Upper lobe of right lung (tissue), 1 donor: ENCODE measurements at regions not wholly inside any gene's neighbourhood (a gene's known extent, or its start where the extent isn't known, plus 50 kb on each side); places are given as distances from the start of the nearest gene placed in this dataset.
A peak's percentile ranks its signal among the peaks of the same experiment; 100 is the strongest.
"Not testable (repeated sequence)": the region's sequence is repeated elsewhere in the genome, so short reads cannot be mapped to it uniquely, and the experiment has no call there.

Experiments
- ATAC-seq: fragments of 200-7000 bp; cut with Tn5 transposase; one replicate; pipeline ENCODE4 v1.9.1; 2020; ENCODE audit warnings: mild to moderate bottlenecking, moderate library complexity
- DNase-seq: peaks from one replicate; pipeline ENCODE4 v3.0.0-alpha.2; 2020
- H3K27ac ChIP-seq: fragments of 200-600 bp; one replicate; pipeline ENCODE4 v1.8.0; 2022
- H3K27me3 ChIP-seq: fragments of 200-600 bp; one replicate; pipeline ENCODE4 v1.8.0; 2022; ENCODE audit warnings: mild to moderate bottlenecking
- H3K36me3 ChIP-seq: fragments of 200-600 bp; one replicate; pipeline ENCODE4 v1.8.0; 2022
- H3K4me1 ChIP-seq: fragments of 200-600 bp; one replicate; pipeline ENCODE4 v1.8.0; 2022
- H3K4me3 ChIP-seq: fragments of 200-600 bp; one replicate; pipeline ENCODE4 v1.8.0; 2022; ENCODE audit warnings: mild to moderate bottlenecking
- H3K9me3 ChIP-seq: fragments of 200-600 bp; one replicate; pipeline ENCODE4 v1.8.0; 2022
- intact Hi-C: fragments of 100-400 bp; cut with DNase I; formaldehyde crosslinking; loops from one replicate; pipeline ENCODE4 v1.11.0; 2022
- donor health status: DM: no; HTN: yes; CAD: no; lungs with severe emphysema.

DNA sequence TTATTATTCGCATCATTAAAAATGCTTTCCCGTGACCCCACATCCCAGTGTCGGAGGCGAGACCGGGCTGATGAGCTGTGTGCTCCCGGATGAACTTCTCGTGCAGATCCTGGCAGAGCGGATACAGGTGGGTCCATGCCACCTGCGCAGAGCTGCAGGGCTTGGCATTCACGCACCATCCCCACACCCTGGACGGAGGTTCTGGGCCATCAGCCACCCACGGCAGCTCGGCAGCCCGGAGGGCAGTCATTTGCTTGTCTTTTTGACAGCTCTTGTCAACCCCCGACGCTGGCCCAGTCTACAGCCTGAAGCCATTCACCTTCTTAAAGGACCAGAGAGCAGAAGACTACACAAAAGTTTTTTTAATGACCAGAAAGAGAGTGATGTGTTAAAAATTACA lies 166.7 kb upstream of the NBPF12 start:
- ATAC-seq: not testable (repeated sequence)

DNA sequence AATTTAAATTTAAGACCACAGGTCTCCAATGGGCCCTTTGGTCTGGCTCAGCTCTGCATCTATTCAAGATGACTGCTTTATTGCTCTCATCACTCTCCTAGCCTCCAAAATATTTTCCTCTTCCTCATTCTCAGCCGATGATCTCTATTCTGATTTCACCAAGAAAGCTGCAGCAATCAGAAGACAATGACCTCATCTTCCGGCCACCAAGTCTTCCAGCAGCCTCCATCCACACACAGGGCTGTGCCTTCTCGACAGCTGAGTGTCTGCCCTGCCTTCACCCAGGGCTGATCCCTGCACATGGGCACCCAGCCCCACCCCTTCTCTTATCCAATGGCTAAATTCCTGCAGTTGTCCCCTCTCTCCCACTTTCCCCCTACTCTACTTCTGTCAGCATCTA lies 167.1 kb upstream of the NBPF12 start:
- ATAC-seq: peak; percentile 34
- DNase-seq, H3K36me3 ChIP-seq, H3K4me1 ChIP-seq, H3K27me3 ChIP-seq, H3K9me3 ChIP-seq, intact Hi-C loops, H3K4me3 ChIP-seq, H3K27ac ChIP-seq: not testable (repeated sequence)

More for the DNA sequence above, 166.7 kb upstream of the NBPF12 start:
- intact Hi-C loops, DNase-seq, H3K9me3 ChIP-seq, H3K4me3 ChIP-seq, H3K36me3 ChIP-seq, H3K4me1 ChIP-seq, H3K27me3 ChIP-seq, H3K27ac ChIP-seq: not testable (repeated sequence)

DNA sequence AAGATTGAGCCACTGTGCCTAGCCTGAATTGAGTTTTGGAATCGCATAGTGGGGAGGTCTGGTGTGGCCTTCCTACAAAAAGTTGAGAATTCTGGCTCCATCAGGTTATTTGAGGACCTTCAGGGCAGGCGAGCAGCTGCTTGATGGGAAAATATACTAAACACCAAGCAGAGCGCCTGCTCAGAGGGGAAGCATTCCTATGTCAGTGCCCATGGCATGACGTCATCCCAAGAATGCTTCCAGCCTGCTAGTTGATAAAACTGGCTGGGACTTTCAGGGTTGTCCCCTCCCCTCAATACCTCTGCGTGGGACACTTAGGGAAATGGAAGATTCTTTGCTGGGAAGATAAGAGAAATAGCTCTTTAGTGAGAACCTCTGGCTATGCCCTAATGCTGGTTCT lies 174.9 kb upstream of the NBPF12 start:
- H3K36me3 ChIP-seq, intact Hi-C loops, DNase-seq, H3K27me3 ChIP-seq, H3K4me3 ChIP-seq, H3K27ac ChIP-seq, H3K4me1 ChIP-seq, ATAC-seq, H3K9me3 ChIP-seq: not testable (repeated sequence)

DNA sequence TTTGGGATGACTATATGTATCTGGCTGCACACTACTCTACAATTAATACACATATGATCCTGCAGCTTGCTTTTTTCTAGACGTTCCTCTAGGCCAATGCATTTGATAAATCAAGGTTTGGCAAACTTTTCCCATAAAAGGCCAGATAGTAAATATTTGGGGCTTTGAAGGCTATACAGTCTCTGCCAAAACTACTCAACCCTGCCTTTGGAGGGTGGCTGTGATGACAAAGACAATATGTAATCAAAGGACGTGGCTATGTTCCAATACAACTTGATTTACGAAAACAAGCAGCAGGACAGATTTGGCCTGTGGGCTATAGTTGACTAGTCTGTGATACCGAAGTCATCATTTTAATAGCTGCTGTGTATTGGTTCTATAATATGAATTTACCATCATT lies 181.3 kb upstream of the NBPF12 start:
- ATAC-seq, H3K36me3 ChIP-seq, H3K4me1 ChIP-seq, H3K4me3 ChIP-seq, H3K27ac ChIP-seq, H3K9me3 ChIP-seq, H3K27me3 ChIP-seq, DNase-seq, intact Hi-C loops: not testable (repeated sequence)

DNA sequence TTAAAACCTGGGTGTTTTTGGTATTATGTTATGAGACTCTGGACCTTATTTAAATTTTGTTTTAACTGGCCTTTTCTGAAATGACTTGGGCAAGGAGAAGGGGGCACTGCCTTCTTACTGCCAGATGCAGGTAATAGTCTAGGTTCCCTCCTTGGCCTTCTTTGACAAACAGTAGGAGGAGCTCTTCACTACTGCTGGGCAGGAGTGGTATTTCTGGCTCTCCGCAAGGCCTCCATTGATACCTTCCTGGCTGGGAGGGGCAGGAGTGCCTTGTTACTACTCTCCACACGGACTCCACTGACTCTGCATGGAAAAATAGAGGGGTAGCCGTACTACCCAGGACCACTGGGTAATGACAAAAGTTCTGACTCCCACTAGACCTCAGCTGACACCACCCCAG lies 189.4 kb upstream of the NBPF12 start:
- H3K4me3 ChIP-seq, H3K4me1 ChIP-seq, H3K27me3 ChIP-seq, H3K27ac ChIP-seq, DNase-seq, H3K36me3 ChIP-seq, H3K9me3 ChIP-seq, intact Hi-C loops: not testable (repeated sequence)
- peak; percentile 37 for ATAC-seq

DNA sequence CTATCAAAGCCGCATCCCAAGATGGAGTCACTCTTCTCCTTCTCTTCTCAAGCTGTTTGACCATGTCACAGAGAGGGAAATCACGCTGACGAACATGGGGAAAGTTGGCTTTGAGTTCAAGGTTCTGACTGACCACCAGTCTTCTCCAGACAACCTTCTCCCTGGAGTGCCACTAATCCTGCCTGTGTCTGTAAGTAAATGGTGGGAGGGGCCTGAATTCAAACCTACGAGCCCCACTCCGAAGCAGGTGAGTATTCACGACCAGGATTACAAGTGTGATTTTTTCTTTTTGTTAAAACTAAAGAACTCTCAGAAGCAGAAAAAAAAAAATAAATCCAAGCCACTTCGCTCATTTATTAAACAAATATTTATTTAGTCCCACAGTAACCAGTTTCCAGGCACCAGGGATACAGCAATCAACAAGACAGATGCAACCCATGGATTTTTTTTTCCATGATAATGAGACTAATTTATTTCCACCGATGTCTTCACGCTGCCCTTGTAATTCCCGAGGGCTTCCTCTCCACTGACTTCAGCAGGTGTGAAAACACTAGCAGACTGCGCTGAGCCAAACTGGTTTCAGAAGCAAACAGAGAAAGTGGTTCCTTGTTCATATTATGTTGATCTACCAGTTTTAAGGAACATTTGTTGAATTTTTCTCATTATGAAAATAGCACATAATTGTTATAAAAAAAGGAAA lies 206.0 kb upstream of the NBPF12 start:
- H3K27ac ChIP-seq, DNase-seq, H3K36me3 ChIP-seq, H3K9me3 ChIP-seq, H3K4me3 ChIP-seq, intact Hi-C loops, H3K4me1 ChIP-seq, ATAC-seq, H3K27me3 ChIP-seq: not testable (repeated sequence)

DNA sequence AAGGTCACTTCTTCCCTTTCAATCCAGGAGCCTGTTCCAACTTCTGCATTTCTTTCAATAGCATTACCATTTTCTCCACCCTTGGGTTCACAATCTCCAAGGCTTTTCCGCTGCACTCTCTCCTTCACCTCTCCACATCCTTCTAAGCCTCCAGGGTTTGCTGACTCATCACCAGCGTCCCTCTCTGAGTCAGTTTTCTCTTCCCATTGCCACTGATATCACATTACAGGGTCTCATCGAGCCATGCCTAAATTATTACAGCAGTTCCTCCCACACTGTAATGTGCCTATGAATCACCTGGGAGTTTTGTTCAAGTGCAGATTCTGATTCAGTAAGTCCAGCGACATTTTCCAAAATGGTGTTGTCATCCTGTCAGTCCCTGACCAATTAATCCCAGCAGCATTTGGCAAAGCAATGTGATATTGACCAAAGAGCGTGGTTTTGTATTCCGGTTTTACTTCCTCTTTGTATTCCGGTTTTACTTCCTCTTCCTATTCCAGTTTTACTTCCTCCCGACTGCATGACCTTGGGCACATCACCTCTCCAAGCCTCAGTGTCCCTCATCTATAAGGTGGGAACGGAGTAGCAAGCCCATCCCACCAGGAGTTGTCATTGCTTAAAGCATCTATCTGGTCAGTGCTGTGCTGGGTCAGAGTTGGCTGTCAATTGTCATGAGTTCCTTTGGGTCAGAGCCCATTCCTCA lies 208.3 kb upstream of the NBPF12 start:
- DNase-seq, H3K4me1 ChIP-seq, H3K27me3 ChIP-seq, intact Hi-C loops, H3K27ac ChIP-seq, H3K4me3 ChIP-seq, H3K9me3 ChIP-seq, H3K36me3 ChIP-seq: not testable (repeated sequence)
- peak; percentile 47 for ATAC-seq

DNA sequence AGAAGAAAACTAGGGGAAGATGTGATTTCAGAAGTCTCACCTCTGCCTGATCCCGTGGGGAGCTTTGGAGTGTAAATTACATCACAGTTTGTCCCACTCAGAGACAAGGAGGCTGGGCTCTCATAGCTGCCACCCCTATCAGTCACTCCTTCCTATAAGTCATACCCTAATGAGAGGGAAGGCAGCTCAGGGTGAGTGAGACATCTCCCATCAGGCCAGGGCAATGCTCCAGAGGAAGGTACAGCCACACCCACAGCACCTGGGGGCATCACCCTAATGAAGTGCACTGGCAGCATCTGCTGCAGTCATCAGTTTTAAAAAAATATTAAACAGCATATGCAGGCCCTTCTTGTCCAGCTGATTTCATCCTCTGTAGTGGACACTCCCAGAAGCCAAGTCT lies 223.1 kb upstream of the NBPF12 start:
- H3K9me3 ChIP-seq, ATAC-seq, H3K36me3 ChIP-seq, intact Hi-C loops, H3K27ac ChIP-seq, H3K27me3 ChIP-seq, DNase-seq, H3K4me1 ChIP-seq, H3K4me3 ChIP-seq: not testable (repeated sequence)

DNA sequence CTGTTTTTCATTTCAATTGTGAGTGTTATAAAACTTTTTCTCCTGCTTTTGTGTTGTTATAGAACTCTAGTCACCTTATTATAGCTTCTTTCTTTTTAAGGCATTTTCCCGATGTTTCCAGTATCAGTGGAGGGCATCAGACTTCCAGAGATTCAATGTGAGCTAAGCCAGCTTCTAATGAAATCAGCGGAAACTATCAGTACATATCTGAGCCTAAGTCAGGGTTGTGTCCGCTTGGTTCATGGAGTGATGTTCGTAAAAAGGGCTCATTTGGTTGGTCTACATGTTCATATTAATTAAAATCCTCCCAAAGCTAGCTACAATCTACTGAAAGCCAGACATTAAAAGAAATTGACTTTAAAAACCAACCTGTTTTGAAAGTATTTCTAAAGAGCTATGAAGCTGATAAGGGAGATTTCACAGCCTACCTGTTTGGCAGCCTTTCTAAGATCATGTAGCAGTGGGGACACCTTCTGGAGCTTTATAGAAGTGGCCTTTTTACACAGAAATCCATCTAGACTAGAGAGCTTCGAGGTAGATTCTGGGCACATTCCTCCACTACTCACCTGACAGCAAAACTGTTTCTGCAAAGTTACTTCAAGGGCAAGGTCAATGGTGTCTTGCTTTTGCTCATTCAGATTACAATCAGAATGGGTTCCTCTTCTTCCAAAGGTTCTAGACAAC lies 227.1 kb upstream of the NBPF12 start:
- H3K27ac ChIP-seq, DNase-seq, H3K4me3 ChIP-seq, H3K27me3 ChIP-seq, H3K4me1 ChIP-seq, H3K9me3 ChIP-seq, H3K36me3 ChIP-seq, intact Hi-C loops: not testable (repeated sequence)
- peak; percentile 70 for ATAC-seq

DNA sequence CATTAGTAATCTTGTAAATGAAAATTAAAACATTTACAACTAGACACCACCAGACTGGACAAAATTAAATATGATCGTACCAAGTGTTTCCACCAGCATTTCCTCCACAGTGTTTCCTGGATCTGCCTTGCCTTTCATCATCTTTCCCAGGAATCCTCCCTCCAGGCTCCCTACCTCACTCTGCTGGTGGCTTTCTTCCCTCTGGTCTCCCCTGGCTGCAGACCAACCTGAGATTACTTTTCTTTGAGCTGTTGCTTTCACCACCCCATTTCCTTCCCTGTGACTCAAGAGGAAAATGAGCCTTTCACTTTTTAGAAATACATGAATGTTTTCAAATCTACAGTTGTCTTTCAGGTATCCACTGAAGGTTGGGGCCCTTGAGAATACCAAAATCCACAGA lies 228.8 kb upstream of the NBPF12 start:
- H3K36me3 ChIP-seq, H3K4me1 ChIP-seq, H3K9me3 ChIP-seq, H3K27ac ChIP-seq, H3K4me3 ChIP-seq, H3K27me3 ChIP-seq, ATAC-seq, intact Hi-C loops, DNase-seq: not testable (repeated sequence)

DNA sequence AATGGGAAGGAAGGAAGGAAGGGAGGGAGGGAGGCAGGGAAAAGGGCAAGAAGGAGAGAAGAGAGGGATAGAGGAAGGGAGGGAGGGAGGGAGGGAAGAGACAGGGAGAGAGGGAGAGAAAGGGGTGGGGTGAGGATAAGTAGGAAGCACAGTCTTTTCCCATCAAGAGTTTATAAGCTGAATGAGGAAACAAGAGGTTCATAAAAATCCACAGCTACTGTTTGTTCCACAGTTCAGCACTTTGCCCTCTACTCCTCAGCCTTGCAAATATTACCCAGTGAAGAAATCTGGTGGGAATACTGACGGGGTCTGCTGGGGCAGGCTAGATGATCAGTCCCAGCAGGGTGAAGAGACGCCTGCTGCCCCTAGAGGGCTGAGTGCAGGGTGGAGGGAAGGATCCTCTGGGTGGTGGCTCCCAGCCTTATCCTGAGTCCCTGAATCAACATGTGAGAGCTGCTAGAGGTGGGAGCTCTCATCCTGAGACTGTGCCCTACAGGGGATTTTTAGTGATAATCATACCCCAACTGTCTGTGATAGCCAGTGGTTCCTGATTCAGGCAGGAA lies 233.9 kb upstream of the NBPF12 start:
- H3K9me3 ChIP-seq, DNase-seq, H3K4me3 ChIP-seq, intact Hi-C loops, H3K27ac ChIP-seq, H3K36me3 ChIP-seq, H3K4me1 ChIP-seq, H3K27me3 ChIP-seq, ATAC-seq: not testable (repeated sequence)

DNA sequence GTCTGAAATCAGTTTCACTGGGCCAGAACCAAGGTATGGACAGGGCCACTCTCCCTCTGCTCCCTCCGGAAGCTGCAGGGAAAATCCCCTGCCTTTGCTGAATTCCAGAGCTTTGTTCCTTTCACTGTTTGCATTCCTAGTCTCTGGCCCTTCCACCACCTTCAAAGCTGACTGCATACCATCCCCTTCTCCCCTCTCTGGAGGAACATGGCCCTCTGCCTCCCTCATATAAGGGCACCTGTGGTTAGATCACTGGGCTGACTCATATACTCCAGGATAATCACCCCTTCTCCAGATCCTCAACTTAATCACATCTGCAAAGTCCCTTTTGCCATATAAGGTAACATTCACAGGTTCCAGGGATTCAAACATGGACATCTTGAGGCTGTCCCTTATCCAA lies 236.8 kb upstream of the NBPF12 start:
- H3K36me3 ChIP-seq, H3K4me1 ChIP-seq, intact Hi-C loops, H3K27ac ChIP-seq, DNase-seq, H3K4me3 ChIP-seq, H3K9me3 ChIP-seq, H3K27me3 ChIP-seq: not testable (repeated sequence)
- peak; percentile 7 for ATAC-seq

DNA sequence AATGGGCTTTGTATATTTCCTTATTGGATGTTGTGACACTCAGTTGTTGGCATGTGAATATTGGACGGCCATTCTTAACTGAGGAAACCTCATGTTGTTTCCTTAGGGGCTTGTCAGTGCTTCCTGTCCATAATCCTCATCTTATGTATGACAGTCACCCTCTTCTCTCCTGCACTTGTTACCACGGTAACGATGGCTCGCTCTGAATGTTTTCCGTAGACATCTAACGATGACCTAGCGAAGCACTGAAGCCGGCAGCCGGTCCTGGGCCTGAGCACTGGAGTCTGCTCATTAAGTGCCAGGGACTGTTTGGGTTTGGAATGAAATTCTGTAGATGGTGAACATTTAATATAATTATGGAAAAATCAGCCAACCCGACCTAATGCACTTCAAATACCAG lies 242.7 kb upstream of the NBPF12 start:
- H3K9me3 ChIP-seq, H3K36me3 ChIP-seq, H3K4me1 ChIP-seq, intact Hi-C loops, H3K27me3 ChIP-seq, H3K4me3 ChIP-seq, DNase-seq, H3K27ac ChIP-seq, ATAC-seq: not testable (repeated sequence)

DNA sequence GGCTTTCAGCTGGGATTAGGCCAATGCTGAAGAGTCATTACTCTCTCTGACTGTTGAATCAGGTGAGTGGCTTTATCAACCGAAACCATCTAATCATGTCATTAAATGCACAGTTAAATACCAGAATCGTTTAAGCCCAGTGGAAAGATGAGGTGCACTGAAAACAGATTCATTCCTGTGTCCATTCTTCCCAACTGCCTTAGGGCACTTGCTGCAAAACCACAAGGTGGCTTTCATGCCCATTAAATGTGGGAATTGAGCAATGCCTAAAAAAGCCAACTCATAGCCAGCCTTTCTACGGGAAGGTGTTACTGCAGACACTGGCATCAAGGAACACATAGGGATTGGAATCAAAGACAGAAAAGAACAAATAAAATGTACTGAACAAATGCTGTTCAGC lies 246.3 kb upstream of the NBPF12 start:
- H3K4me1 ChIP-seq, H3K27ac ChIP-seq, H3K36me3 ChIP-seq, H3K4me3 ChIP-seq, ATAC-seq, DNase-seq, H3K27me3 ChIP-seq, H3K9me3 ChIP-seq, intact Hi-C loops: not testable (repeated sequence)
